SK-N-SH treated with all-trans-retinoic acid at 6 μM for 48 hours (cell line): ENCODE measurements at regions not wholly inside any gene's neighbourhood (a gene's known extent, or its start where the extent isn't known, plus 50 kb on each side); places are given as distances from the start of the nearest gene placed in this dataset.

ENCODE experiments used
- ATAC-seq: fragments of 200-7000 bp; cut with Tn5 transposase; 3 replicates; pipeline ENCODE4 v1.9.1; 2020; ENCODE audit warnings: mild to moderate bottlenecking, moderate library complexity
- ARNTL ChIP-seq: fragments of 450-650 bp; formaldehyde crosslinking; IDR thresholded peaks from 2 replicates; pipeline ENCODE4 v1.5.0; 2020; ENCODE audit warnings: low read depth, mild to moderate bottlenecking, moderate library complexity, borderline replicate concordance
- CREB5 ChIP-seq: fragments of 250-450 bp; sonication (Bioruptor Pico); IDR thresholded peaks from 2 replicates; pipeline ENCODE4 v1.5.1; 2020; ENCODE audit warnings: low read depth, mild to moderate bottlenecking, moderate library complexity
- CSDC2 ChIP-seq: fragments of 250-450 bp; sonication (Bioruptor Pico); IDR thresholded peaks from 2 replicates; pipeline ENCODE4 v1.5.0; 2020; ENCODE audit warnings: mild to moderate bottlenecking, moderate library complexity
- CSRNP3 ChIP-seq: fragments of 250-450 bp; sonication (Bioruptor Pico); IDR thresholded peaks from 2 replicates; pipeline ENCODE4 v1.5.1; 2021; ENCODE audit warnings: mild to moderate bottlenecking, moderate library complexity
- ESRRG ChIP-seq: fragments of 250-450 bp; sonication (Bioruptor Pico); IDR thresholded peaks from 2 replicates; pipeline ENCODE4 v1.6.1; 2021; ENCODE audit warnings: mild to moderate bottlenecking
- ISL1 ChIP-seq: fragments of 250-450 bp; sonication (Bioruptor Pico); IDR thresholded peaks from 2 replicates; pipeline ENCODE4 v2.1.2; 2022; ENCODE audit warnings: mild to moderate bottlenecking, moderate library complexity
- OSR1 ChIP-seq: fragments of 250-450 bp; sonication (Bioruptor Pico); IDR thresholded peaks from 2 replicates; pipeline ENCODE4 v1.8.0; 2022; ENCODE audit warnings: moderate library complexity, mild to moderate bottlenecking, inconsistent platforms
- PPARA ChIP-seq: fragments of 250-450 bp; sonication (Bioruptor Pico); IDR thresholded peaks from 2 replicates; pipeline ENCODE4 v1.5.0; 2020; ENCODE audit warnings: mild to moderate bottlenecking, borderline replicate concordance
- RARB ChIP-seq: fragments of 250-450 bp; sonication (Bioruptor Pico); IDR thresholded peaks from 2 replicates; pipeline ENCODE4 v1.8.0; 2021; ENCODE audit warnings: mild to moderate bottlenecking, moderate library complexity
- SNAI2 ChIP-seq: fragments of 250-450 bp; sonication (Bioruptor Pico); IDR thresholded peaks from 2 replicates; pipeline ENCODE4 v1.5.0; 2020; ENCODE audit warnings: mild to moderate bottlenecking, moderate library complexity
- TCF4 ChIP-seq: fragments of 250-450 bp; sonication (Bioruptor Pico); IDR thresholded peaks from 2 replicates; pipeline ENCODE4 v1.8.0; 2021; ENCODE audit warnings: mild to moderate bottlenecking, moderate library complexity, borderline replicate concordance
- TOX ChIP-seq: fragments of 250-450 bp; sonication (Bioruptor Pico); IDR thresholded peaks from 2 replicates; pipeline ENCODE4 v1.8.0; 2021; ENCODE audit warnings: mild to moderate bottlenecking, moderate library complexity, borderline replicate concordance
- ZFP3 ChIP-seq: fragments of 250-450 bp; sonication (Bioruptor Pico); IDR thresholded peaks from 2 replicates; pipeline ENCODE4 v1.5.0; 2020; ENCODE audit warnings: mild to moderate bottlenecking, moderate library complexity
- ZNF565 ChIP-seq: fragments of 450-650 bp; formaldehyde crosslinking; conservative IDR thresholded peaks from 2 replicates; pipeline ENCODE4 v1.5.0; 2020; ENCODE audit warnings: low read depth, mild to moderate bottlenecking, moderate library complexity
- ZNF70 ChIP-seq: fragments of 450-650 bp; formaldehyde crosslinking; IDR thresholded peaks from 2 replicates; pipeline ENCODE4 v1.5.0; 2020; ENCODE audit warnings: mild to moderate bottlenecking, moderate library complexity
- TF ChIP-seq, protein P1 (sequence below): fragments of 250-450 bp; sonication (Bioruptor Pico); IDR thresholded peaks from 2 replicates; pipeline ENCODE4 v1.8.0; 2020; ENCODE audit warnings: mild to moderate bottlenecking, moderate library complexity, borderline replicate concordance

- no peak for ATAC-seq
- TF ChIP-seq ARNTL (CRISPR knock-in tag) (no peak), SNAI2 (no peak), CSDC2 (no peak), PPARA (CRISPR knock-in tag) (no peak), TOX (CRISPR knock-in tag) (no peak), ZFP3 (CRISPR knock-in tag) (no peak), CREB5 (CRISPR knock-in tag) (no peak), ZNF70 (CRISPR knock-in tag) (no peak), TCF4 (CRISPR knock-in tag) (no peak), CSRNP3 (no peak)
Observed at GRCh38 chr14:98437113-98437512, 834.9 kb downstream of the BCL11B start.

- no peak for ATAC-seq
- TF ChIP-seq ZNF70 (CRISPR knock-in tag) (no peak), SNAI2 (no peak), CREB5 (CRISPR knock-in tag) (no peak), ESRRG (CRISPR knock-in tag) (no peak)
Observed at GRCh38 chr14:98444077-98444476, 827.9 kb downstream of the BCL11B start.

DNA sequence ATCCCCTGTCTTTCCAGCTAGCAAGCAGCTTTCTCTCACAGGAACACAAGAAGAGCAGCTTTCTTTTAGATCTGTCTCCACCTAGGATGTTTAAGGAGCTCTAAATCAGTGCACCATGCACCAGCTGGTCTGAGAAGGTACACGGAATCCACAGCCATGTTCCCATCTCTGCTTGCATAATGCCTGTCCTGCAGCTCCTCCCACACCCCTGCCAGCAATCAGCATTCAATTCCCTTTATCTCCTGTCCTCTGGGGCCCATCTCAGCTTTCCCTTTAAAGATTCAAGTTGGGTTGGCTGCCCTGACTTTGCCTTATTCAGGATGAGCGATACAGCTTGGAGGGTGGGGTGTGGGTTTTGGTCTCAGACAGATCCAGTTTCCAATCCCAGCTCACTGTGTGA, 826.3 kb downstream of the BCL11B start:
- ATAC-seq = no peak
- TF ChIP-seq RARB (CRISPR knock-in tag) (no peak), OSR1 (CRISPR knock-in tag) (no peak), ZNF70 (CRISPR knock-in tag) (no peak), ZNF565 (CRISPR knock-in tag) (no peak), TCF4 (CRISPR knock-in tag) (no peak), CSRNP3 (no peak), ISL1 (no peak), ZFP3 (CRISPR knock-in tag) (no peak), CSDC2 (no peak), ARNTL (CRISPR knock-in tag) (no peak)
- TF ChIP-seq, all 23 proteins: peak for 0

GRCh38 chr14:98446508-98446907, 825.5 kb downstream of the BCL11B start:
- ATAC-seq = no peak
- TF ChIP-seq, protein P1, sequence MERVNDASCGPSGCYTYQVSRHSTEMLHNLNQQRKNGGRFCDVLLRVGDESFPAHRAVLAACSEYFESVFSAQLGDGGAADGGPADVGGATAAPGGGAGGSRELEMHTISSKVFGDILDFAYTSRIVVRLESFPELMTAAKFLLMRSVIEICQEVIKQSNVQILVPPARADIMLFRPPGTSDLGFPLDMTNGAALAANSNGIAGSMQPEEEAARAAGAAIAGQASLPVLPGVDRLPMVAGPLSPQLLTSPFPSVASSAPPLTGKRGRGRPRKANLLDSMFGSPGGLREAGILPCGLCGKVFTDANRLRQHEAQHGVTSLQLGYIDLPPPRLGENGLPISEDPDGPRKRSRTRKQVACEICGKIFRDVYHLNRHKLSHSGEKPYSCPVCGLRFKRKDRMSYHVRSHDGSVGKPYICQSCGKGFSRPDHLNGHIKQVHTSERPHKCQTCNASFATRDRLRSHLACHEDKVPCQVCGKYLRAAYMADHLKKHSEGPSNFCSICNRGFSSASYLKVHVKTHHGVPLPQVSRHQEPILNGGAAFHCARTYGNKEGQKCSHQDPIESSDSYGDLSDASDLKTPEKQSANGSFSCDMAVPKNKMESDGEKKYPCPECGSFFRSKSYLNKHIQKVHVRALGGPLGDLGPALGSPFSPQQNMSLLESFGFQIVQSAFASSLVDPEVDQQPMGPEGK (CRISPR knock-in tag) = no peak
- TF ChIP-seq CSDC2 (no peak), ESRRG (CRISPR knock-in tag) (no peak), CSRNP3 (no peak), SNAI2 (no peak), TOX (CRISPR knock-in tag) (no peak), RARB (CRISPR knock-in tag) (no peak)

GRCh38 chr14:98456231-98456630, 815.8 kb downstream of the BCL11B start:
- ATAC-seq = no peak
- TF ChIP-seq ZFP3 (CRISPR knock-in tag) = no peak
